PC-3 (cell line): ENCODE measurements at regions not wholly inside any gene's neighbourhood (a gene's known extent, or its start where the extent isn't known, plus 50 kb on each side); places are given as distances from the start of the nearest gene placed in this dataset.

Experiments used
- EZH2 ChIP-seq: fragments of 300-600 bp; sonication (generic); IDR thresholded peaks from one replicate; pipeline ENCODE4 v1.6.1; 2017; ENCODE audit warnings: antibody characterized with exemption, mild to moderate bottlenecking, low read length; ENCODE audit not compliant: unreplicated experiment
- EZH2phosphoT487 ChIP-seq: fragments of 300-600 bp; sonication (generic); IDR thresholded peaks from 2 replicates; pipeline ENCODE4 v1.6.1; 2018; ENCODE audit warnings: mild to moderate bottlenecking, antibody characterized with exemption, low read length, borderline replicate concordance
- TF ChIP-seq, protein P1 (sequence below): fragments of 300-600 bp; sonication (generic); conservative IDR thresholded peaks from 2 replicates; pipeline ENCODE4 v1.5.1; 2017; ENCODE audit warnings: antibody characterized with exemption, low read depth, mild to moderate bottlenecking, low read length

DNA sequence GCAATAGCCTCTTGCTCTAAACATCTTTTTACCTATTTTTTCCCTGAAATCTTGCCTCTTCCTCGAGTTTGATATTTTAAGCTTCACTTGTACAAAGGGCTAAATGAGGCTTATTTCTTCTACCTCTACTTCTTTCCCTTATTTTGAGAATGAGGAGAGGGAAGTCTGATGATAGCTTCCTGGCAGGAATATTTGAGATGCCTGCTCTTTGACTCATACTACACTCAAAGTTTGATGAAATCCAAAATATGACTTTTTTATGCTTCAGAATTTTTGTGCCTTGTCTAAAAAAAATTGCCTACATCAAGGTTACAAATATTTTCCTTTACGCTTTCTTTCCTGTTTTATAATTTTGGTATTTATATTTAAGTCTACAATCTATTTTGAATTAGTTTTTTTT, 624.4 kb upstream of the PLXNA2 start:
- TF ChIP-seq, protein P1, sequence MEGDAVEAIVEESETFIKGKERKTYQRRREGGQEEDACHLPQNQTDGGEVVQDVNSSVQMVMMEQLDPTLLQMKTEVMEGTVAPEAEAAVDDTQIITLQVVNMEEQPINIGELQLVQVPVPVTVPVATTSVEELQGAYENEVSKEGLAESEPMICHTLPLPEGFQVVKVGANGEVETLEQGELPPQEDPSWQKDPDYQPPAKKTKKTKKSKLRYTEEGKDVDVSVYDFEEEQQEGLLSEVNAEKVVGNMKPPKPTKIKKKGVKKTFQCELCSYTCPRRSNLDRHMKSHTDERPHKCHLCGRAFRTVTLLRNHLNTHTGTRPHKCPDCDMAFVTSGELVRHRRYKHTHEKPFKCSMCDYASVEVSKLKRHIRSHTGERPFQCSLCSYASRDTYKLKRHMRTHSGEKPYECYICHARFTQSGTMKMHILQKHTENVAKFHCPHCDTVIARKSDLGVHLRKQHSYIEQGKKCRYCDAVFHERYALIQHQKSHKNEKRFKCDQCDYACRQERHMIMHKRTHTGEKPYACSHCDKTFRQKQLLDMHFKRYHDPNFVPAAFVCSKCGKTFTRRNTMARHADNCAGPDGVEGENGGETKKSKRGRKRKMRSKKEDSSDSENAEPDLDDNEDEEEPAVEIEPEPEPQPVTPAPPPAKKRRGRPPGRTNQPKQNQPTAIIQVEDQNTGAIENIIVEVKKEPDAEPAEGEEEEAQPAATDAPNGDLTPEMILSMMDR, result no peak
- TF ChIP-seq EZH2 (no peak), EZH2phosphoT487 (no peak)
